Ovary (tissue), 3 donors: ENCODE measurements at regions not wholly inside any gene's neighbourhood (a gene's known extent, or its start where the extent isn't known, plus 50 kb on each side); places are given as distances from the start of the nearest gene placed in this dataset.

ENCODE experiments used
- CTCF ChIP-seq, 3 donors: fragments of 450-650 bp in 2 of 3; fragments of 200-600 bp in 1 of 3; IDR thresholded peaks; one replicate each; pipeline versions ENCODE4 v1.5.1 to v1.8.0; 2016 to 2022; ENCODE audit warnings: antibody characterized with exemption in 3 of 3, mild to moderate bottlenecking in 1 of 3
- EP300 ChIP-seq: sonication (generic); formaldehyde crosslinking; IDR thresholded peaks from one replicate; pipeline ENCODE4 v1.6.1; 2017; ENCODE audit warnings: antibody characterized with exemption
- POLR2A ChIP-seq: fragments of 450-650 bp; IDR thresholded peaks from one replicate; pipeline ENCODE4 v1.6.1; 2017; ENCODE audit warnings: antibody characterized with exemption, mild to moderate bottlenecking, moderate library complexity
- donor health status: DM: no; HTN: no; CAD: no.

DNA sequence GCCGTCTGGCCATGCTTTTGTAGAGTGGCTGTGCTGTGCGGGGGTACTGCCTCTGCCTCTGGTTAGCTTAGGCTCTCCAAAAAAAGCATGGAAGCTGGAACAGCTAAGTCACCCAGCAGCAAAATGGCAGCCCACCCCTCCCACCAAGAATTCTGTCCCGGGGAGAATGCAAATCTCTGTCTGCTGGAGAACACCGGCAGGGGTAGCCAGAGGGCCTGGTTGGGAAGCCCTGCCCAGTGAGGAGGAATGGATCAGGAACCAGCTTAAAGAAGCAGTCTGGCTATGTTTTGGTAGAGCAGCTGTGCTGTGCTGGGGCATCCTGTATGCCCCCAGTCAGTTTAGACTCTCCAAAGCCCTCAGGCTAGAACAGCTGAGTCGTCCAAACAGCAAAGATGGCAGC, 56.2 kb upstream of the PTPRG start:
- TF ChIP-seq POLR2A (no peak), CTCF (IDR thresholded peaks at IDR 0.05) (no peak), EP300 (no peak)
